A673 (cell line): ENCODE measurements at regions not wholly inside any gene's neighbourhood (a gene's known extent, or its start where the extent isn't known, plus 50 kb on each side); places are given as distances from the start of the nearest gene placed in this dataset.

Experiments used
- BruUV-seq: library from RNA; stranded (reverse); fragments of 400-500 nt; replicated peaks from 2 replicates; lab custom pipeline; 2021; lab: Mats Ljungman, UMichigan
- CTCF ChIA-PET: fragments of 300-600 bp; sonication (Branson Sonifier 250); formaldehyde crosslinking; loops from one replicate; lab custom pipeline; 2022; ENCODE audit warnings: antibody characterized with exemption; lab: Charles Lee
- POLR2A ChIA-PET: fragments of 300-600 bp; sonication (Branson Sonifier 250); formaldehyde crosslinking; loops from one replicate; lab custom pipeline; 2022; ENCODE audit warnings: antibody characterized with exemption; ENCODE audit not compliant: low non-redundant PET; lab: Charles Lee
- DNase-seq: peaks from one replicate; pipeline ENCODE4 v3.0.0-alpha.2; 2015; ENCODE audit warnings: low spot score
- H3K27ac ChIP-seq: fragments of 200-600 bp; sonication (generic); 2 replicates; pipeline ENCODE4 v1.5.1; 2016; ENCODE audit warnings: mixed run types, low read depth, mild to moderate bottlenecking, mixed read lengths, antibody characterized with exemption, low read length; ENCODE audit not compliant: poor library complexity, severe bottlenecking
- H3K27me3 ChIP-seq: fragments of 200-600 bp; sonication (generic); replicated peaks from 2 replicates; pipeline ENCODE4 v1.6.1; 2017; ENCODE audit warnings: mixed run types, low read depth, mild to moderate bottlenecking, mixed read lengths, antibody characterized with exemption, low read length; ENCODE audit not compliant: insufficient read depth, poor library complexity
- H3K36me3 ChIP-seq: fragments of 200-600 bp; sonication (generic); 2 replicates; pipeline ENCODE4 v1.6.1; 2016; ENCODE audit warnings: mixed run types, mild to moderate bottlenecking, mixed read lengths, antibody characterized with exemption, low read length; ENCODE audit not compliant: insufficient read depth, poor library complexity, severe bottlenecking
- H3K4me1 ChIP-seq: fragments of 200-600 bp; sonication (generic); 2 replicates; pipeline ENCODE4 v1.6.1; 2017; ENCODE audit warnings: mixed run types, mild to moderate bottlenecking, mixed read lengths, antibody characterized with exemption, low read length; ENCODE audit not compliant: insufficient read depth, poor library complexity, severe bottlenecking
- H3K4me3 ChIP-seq: fragments of 200-600 bp; sonication (generic); 2 replicates; pipeline ENCODE4 v1.5.1; 2016; ENCODE audit warnings: low read depth, mixed run types, mild to moderate bottlenecking, mixed read lengths, low read length; ENCODE audit not compliant: poor library complexity, severe bottlenecking
- H3K9me3 ChIP-seq: fragments of 200-600 bp; sonication (generic); 2 replicates; pipeline ENCODE4 v1.6.1; 2016; ENCODE audit warnings: mixed run types, low read depth, mild to moderate bottlenecking, mixed read lengths, antibody characterized with exemption, low read length; ENCODE audit not compliant: poor library complexity, severe bottlenecking
- CTCF ChIP-seq: fragments of 300-800, 200-600 bp; sonication (generic); conservative IDR thresholded peaks from 2 replicates; pipeline ENCODE4 v1.5.1; 2017; ENCODE audit warnings: low read depth, mild to moderate bottlenecking, antibody characterized with exemption, low read length, moderate library complexity, mixed read lengths
- EZH2 ChIP-seq: fragments of 200-600 bp; sonication (generic); IDR thresholded peaks from 2 replicates; pipeline ENCODE4 v1.6.1; 2017; ENCODE audit warnings: borderline replicate concordance, low read depth, mild to moderate bottlenecking, mixed read lengths, antibody characterized with exemption, low read length; ENCODE audit not compliant: poor library complexity, severe bottlenecking
- intact Hi-C: fragments of 100-400 bp; cut with micrococcal nuclease; formaldehyde crosslinking; loops from one replicate; pipeline ENCODE4 v1.10.0; 2022; ENCODE audit not compliant: unreplicated experiment

- ChIA-PET POLR2A (no interaction called here), CTCF (no interaction called here)
- H3K4me1 ChIP-seq = no peaks in the 10 kb centered on the region
- no peak for TF ChIP-seq CTCF
- no peak for TF ChIP-seq EZH2
- no peak overlapping the region for H3K27ac ChIP-seq
- no peak overlapping the region for H3K4me3 ChIP-seq
- BruUV-seq = no TSS peak
- intact Hi-C loops = no loop called here
- H3K36me3 ChIP-seq = no peaks in the 10 kb centered on the region
- no peaks in the 10 kb centered on the region for H3K9me3 ChIP-seq
- no peaks in the 10 kb centered on the region for H3K27me3 ChIP-seq
- no peak for DNase-seq
Observed at GRCh38 chr3:29214009-29214658, 66.7 kb upstream of the RBMS3 start.

- TF ChIP-seq EZH2 (no peak), CTCF (no peak)
- no peaks in the 10 kb centered on the region for H3K4me1 ChIP-seq
- CTCF ChIA-PET = no interaction called here
- intact Hi-C loops = no loop called here
- H3K9me3 ChIP-seq = no peaks in the 10 kb centered on the region
- DNase-seq = no peak
- no peaks in the 10 kb centered on the region for H3K36me3 ChIP-seq
- no peaks in the 10 kb centered on the region for H3K27me3 ChIP-seq
- H3K27ac ChIP-seq = no peak overlapping the region
- no TSS peak for BruUV-seq
- no peak overlapping the region for H3K4me3 ChIP-seq
- POLR2A ChIA-PET = no interaction called here
Observed at GRCh38 chr3:29215948-29216347, 64.9 kb upstream of the RBMS3 start.

- no peaks in the 10 kb centered on the region for H3K4me1 ChIP-seq
- no peak overlapping the region for H3K4me3 ChIP-seq
- H3K27ac ChIP-seq = no peak overlapping the region
- BruUV-seq = no TSS peak
- H3K36me3 ChIP-seq = no peaks in the 10 kb centered on the region
- intact Hi-C loops = no loop called here
- no peaks in the 10 kb centered on the region for H3K9me3 ChIP-seq
- no peak for DNase-seq
- H3K27me3 ChIP-seq = no peaks in the 10 kb centered on the region
- TF ChIP-seq EZH2 (no peak), CTCF (no peak)
- POLR2A ChIA-PET = interaction anchor here (0.7 kb wide), 1 partner anchor 175 kb away, joined by 3 read pairs; no protein-coding TSS in a partner anchor
- CTCF ChIA-PET = no interaction called here
Observed at GRCh38 chr3:29226706-29227105, 54.2 kb upstream of the RBMS3 start.
